Body of pancreas (tissue), 4 donors: ENCODE measurements at regions not wholly inside any gene's neighbourhood (a gene's known extent, or its start where the extent isn't known, plus 50 kb on each side); places are given as distances from the start of the nearest gene placed in this dataset.

ENCODE experiments used
- ATAC-seq: fragments of 150-250 bp; one replicate; pipeline ENCODE4 v1.9.1; 2016
- DNase-seq, 4 donors: peaks; one replicate each; pipeline ENCODE4 v3.0.0-alpha.2; 2019
- H3K27ac ChIP-seq, 4 donors: fragments of 200-600 bp; sonication (generic); 1 replicate in 3 of 4; 2 replicates in 1 of 4; pipeline versions ENCODE4 v1.5.1 to v1.6.1; 2016 to 2019; ENCODE audit warnings: mild to moderate bottlenecking in 1 of 4, mixed read lengths in 1 of 4, moderate library complexity in 1 of 4
- H3K27me3 ChIP-seq, 2 donors: fragments of 200-600 bp; sonication (generic); one replicate each; pipeline ENCODE4 v1.6.0; 2016; ENCODE audit warnings: mild to moderate bottlenecking in 1 of 2
- H3K36me3 ChIP-seq, 2 donors: fragments of 200-600 bp; sonication (generic); replicated peaks in 1 of 2; 2 replicates each; pipeline ENCODE4 v1.5.1; 2016; ENCODE audit warnings: low read depth in 2 of 2; ENCODE audit not compliant: insufficient read depth in 1 of 2
- H3K4me1 ChIP-seq: fragments of 200-600 bp; sonication (generic); one replicate; pipeline ENCODE4 v1.6.0; 2016
- H3K4me3 ChIP-seq, 2 donors: fragments of 200-600 bp; sonication (generic); 1 replicate in 1 of 2; 2 replicates in 1 of 2; pipeline ENCODE4 v1.5.1; 2016 to 2019
- H3K9me3 ChIP-seq, 3 donors: fragments of 200-600 bp; sonication (generic); 1 replicate in 2 of 3; 2 replicates in 1 of 3; pipeline ENCODE4 v1.5.1; 2016
- POLR2A ChIP-seq, 3 donors: fragments of 450-650 bp; IDR thresholded peaks; one replicate each; pipeline ENCODE4 v1.6.1; 2016; ENCODE audit warnings: antibody characterized with exemption in 3 of 3, mild to moderate bottlenecking in 2 of 3
- WGBS, 2 donors: methylation state at CpG; one replicate each; pipeline ENCODE4 v1.1.5; 2017; 5-methylcytosine and 5-hydroxymethylcytosine counted together
- intact Hi-C: fragments of 100-400 bp; cut with DNase I; formaldehyde crosslinking; loops from one replicate; pipeline ENCODE4 v1.15.1; 2023
- TF ChIP-seq, protein P1 (sequence below), 7 experiments: fragments of 450-650 bp in 4 of 7; fragments of 200-600 bp in 3 of 7; sonication (generic) in 3 of 7; IDR thresholded peaks; one replicate each; pipeline ENCODE4 v1.5.1; 2016 to 2019; ENCODE audit warnings: antibody characterized with exemption in 7 of 7

DNA sequence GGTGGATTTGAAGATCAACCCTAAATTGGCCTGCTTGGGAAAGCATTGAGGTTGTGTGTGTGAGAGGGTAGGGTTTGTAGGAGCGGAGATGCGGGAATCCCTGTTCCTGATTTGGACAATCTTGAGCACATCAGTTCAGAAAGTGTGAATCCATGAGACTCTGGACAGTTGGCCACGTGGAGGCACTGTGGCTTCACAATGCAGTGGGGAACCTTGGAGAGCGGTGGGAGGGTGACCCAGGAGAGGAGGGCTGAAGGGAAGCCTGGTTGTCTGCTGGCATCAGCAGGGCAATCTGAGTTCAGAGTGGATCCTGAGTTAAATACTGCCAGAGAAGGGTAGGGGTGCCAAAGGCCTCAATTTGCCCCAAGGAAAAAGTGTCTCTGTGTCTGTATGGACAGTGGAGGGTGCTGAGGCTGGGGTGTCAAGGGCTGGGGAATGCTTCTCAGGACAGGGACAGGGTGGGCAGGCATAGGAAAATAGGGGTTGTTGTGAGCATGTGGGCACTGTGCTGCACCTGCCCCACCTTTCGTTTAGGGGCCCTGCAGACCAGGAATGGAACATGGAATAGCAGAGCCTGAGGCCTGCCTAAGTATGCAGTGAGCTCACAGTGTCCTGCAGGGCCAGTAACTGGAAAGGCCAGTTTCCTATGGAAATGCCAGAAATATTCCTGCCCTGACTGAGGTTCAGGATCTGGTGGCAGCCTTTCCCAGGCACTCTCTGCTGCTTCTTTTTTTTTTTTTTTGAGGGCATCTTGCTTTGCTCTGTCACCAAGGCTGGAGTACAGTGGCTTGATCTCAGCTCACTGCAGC is 162.9 kb upstream of the PRSS58 start:
- H3K27ac ChIP-seq = no peak overlapping the region
- H3K4me1 ChIP-seq = no peaks in the 10 kb centered on the region
- no peak for ATAC-seq
- no peaks in the 10 kb centered on the region for H3K36me3 ChIP-seq
- H3K27me3 ChIP-seq = no peaks in the 10 kb centered on the region
- intact Hi-C loops = no loop called here
- H3K4me3 ChIP-seq = no peak overlapping the region
- WGBS, 2 donors = 77 to 83% methylated on average over 5 of the region's 5 CpGs
- H3K9me3 ChIP-seq = no peaks in the 10 kb centered on the region
- TF ChIP-seq, protein P1, sequence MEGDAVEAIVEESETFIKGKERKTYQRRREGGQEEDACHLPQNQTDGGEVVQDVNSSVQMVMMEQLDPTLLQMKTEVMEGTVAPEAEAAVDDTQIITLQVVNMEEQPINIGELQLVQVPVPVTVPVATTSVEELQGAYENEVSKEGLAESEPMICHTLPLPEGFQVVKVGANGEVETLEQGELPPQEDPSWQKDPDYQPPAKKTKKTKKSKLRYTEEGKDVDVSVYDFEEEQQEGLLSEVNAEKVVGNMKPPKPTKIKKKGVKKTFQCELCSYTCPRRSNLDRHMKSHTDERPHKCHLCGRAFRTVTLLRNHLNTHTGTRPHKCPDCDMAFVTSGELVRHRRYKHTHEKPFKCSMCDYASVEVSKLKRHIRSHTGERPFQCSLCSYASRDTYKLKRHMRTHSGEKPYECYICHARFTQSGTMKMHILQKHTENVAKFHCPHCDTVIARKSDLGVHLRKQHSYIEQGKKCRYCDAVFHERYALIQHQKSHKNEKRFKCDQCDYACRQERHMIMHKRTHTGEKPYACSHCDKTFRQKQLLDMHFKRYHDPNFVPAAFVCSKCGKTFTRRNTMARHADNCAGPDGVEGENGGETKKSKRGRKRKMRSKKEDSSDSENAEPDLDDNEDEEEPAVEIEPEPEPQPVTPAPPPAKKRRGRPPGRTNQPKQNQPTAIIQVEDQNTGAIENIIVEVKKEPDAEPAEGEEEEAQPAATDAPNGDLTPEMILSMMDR (IDR thresholded peaks at IDR 0.05) = no peak
- no peak for TF ChIP-seq POLR2A (IDR thresholded peaks at IDR 0.05)
- DNase-seq = no peak

DNA sequence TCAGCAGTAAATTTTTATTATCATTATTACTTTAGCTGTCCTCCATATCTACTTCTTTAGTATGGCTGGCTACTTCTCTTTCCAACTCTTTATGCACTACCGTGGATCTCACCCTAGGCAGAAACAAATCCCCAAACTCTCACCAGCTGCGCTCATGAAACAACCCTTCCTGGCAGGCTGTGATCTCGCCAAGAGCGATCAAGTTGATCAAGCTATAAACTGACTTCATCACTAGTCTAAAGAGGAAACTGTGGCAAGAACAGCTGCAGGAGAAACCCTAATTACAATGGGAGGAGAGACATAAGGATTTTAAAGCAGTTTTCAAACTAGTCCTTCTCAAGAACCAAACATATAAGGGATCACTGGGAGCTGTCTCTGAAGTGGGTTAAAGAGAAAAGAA is 160.5 kb upstream of the PRSS58 start:
- 68 to 87% methylated on average over 4 of the region's 4 CpGs for WGBS, 2 donors
- no peak for DNase-seq
- no peak for ATAC-seq
- TF ChIP-seq POLR2A (IDR thresholded peaks at IDR 0.05) = no peak
- TF ChIP-seq, protein P1 (IDR thresholded peaks at IDR 0.05) = no peak
- H3K4me3 ChIP-seq = no peak overlapping the region
- no peaks in the 10 kb centered on the region for H3K27me3 ChIP-seq
- no peaks in the 10 kb centered on the region for H3K36me3 ChIP-seq
- no peak overlapping the region for H3K27ac ChIP-seq
- H3K4me1 ChIP-seq = no peaks in the 10 kb centered on the region
- intact Hi-C loops = no loop called here
- no peaks in the 10 kb centered on the region for H3K9me3 ChIP-seq

DNA sequence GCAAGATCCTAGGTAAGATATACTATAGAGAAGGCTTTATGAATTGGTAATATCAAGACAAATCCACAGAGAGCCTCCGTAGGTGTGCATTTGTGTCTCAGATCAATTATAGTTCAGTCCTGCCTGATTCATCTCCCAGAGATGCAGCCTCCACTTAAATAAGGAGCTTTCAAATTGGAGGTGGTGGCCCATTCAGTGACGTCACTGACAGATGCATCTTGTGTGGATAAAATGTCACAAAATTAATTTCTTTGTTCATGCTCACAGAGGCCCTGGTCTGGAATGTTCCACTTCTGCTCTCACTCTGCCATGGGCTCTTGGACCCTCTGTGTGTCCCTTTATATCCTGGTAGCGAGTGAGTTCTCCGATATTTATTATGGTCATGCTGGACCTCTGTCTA is 157.1 kb upstream of the PRSS58 start:
- Histone ChIP-seq H3K36me3 (no peaks in the 10 kb centered on the region), H3K27me3 (no peaks in the 10 kb centered on the region), H3K27ac (no peak overlapping the region), H3K4me3 (no peak overlapping the region), H3K9me3 (no peaks in the 10 kb centered on the region), H3K4me1 (no peaks in the 10 kb centered on the region)
- ATAC-seq (no peak), DNase-seq (no peak)
- 88 to 89% methylated on average over 4 of the region's 4 CpGs for WGBS, 2 donors
- no peak for TF ChIP-seq POLR2A (IDR thresholded peaks at IDR 0.05)
- TF ChIP-seq, protein P1 (IDR thresholded peaks at IDR 0.05) = no peak
- intact Hi-C loops = no loop called here

DNA sequence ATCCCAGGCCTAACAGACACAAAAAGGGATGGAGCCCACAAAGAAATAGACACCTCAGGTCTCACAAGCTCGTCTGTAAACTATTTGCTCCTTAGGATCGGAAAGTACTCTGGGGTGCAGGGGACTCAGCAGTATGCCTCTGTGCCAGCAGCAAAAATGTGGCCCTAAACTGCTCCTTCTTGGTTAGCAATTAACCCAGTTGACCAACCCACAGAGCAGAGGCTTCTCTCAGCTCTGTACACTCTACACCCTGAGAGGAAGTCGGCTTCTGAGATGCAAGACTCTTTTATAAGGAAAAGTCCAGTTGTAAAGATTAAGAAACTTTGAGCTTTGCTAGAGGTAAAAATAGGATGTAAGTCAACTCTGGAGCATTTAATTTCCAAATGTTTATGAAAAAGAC is 156.3 kb upstream of the PRSS58 start:
- no peak for ATAC-seq
- 88 to 94% methylated on average over 3 of the region's 3 CpGs for WGBS, 2 donors
- H3K27ac ChIP-seq = no peak overlapping the region
- H3K36me3 ChIP-seq = no peaks in the 10 kb centered on the region
- intact Hi-C loops = no loop called here
- DNase-seq = no peak
- TF ChIP-seq, protein P1 (IDR thresholded peaks at IDR 0.05) = no peak
- TF ChIP-seq POLR2A (IDR thresholded peaks at IDR 0.05) = no peak
- H3K9me3 ChIP-seq = no peaks in the 10 kb centered on the region
- no peaks in the 10 kb centered on the region for H3K4me1 ChIP-seq
- no peak overlapping the region for H3K4me3 ChIP-seq
- no peaks in the 10 kb centered on the region for H3K27me3 ChIP-seq
